HG02981 (cell line): ENCODE measurements at regions not wholly inside any gene's neighbourhood (a gene's known extent, or its start where the extent isn't known, plus 50 kb on each side); places are given as distances from the start of the nearest gene placed in this dataset.
"Not testable (repeated sequence)": the region's sequence is repeated elsewhere in the genome, so short reads cannot be mapped to it uniquely, and the experiment has no call there.

ENCODE experiments used
- ATAC-seq: cut with Tn5 transposase; IDR thresholded peaks from one replicate; pipeline ENCODE4 v1.9.1; 2021; ENCODE audit warnings: mild to moderate bottlenecking, moderate library complexity; ENCODE audit not compliant: unreplicated experiment

DNA sequence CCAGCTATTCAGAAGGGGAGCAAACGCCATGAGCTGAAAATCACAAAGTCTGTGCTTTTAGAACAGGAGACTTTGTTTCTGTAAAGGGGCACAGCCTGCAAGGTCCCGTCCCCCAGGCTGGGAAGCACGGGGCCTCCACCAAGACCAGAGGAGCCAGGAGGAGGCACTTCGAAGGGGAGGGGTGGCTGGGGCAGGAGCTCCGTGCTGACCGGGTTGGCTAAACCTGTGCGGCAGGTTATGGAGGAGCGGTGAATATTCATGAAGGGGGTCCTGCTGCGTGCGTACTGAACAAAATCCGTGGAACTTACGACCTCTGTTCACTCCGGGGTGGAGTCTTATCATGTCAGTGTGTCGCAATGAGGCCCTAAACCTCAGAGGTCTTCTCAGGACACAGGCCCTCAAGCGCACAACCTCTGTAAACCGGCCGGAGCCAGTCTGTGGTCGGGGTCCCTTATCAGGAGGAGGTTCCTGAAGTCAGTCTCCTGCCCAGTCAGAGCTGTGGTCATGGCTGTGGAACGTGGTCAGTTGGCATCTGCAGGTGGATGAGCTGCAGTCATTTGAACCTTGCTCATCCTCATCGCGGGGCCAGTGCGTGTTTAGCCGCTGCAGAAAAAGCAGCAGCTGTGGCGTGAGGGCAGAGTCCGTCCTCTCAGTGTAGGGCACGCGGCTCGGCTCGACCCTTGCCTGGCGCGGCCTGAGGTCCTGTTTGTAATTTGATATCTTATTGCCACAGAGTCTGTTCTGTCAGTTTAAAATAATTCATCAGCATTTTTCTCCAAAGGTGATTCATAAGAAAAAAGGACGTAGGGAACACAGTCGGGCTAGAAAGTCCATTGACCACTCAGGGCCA is 5507.7 kb upstream of the TPTE start:
- ATAC-seq, result not testable (repeated sequence)

DNA sequence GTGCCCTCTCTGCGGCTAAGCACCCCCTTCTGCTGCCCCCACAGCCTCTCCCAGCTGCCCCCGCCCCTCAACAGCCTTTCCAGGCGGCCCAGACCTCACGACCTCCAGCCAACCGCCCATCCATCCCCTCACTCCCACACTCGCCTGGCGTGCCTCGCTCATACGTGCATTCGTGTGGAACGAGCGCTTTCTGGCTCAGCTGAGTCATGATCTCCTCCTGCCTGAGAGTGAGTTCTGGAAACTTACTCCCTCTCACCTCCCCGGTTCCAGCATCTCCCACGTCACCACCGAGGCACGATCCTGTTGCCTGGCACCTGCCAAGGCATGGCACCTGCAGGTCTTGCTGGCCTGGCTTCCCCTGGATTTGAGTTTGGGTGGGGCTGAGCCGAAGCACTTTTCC is 5506.2 kb upstream of the TPTE start:
- ATAC-seq, result not testable (repeated sequence)

DNA sequence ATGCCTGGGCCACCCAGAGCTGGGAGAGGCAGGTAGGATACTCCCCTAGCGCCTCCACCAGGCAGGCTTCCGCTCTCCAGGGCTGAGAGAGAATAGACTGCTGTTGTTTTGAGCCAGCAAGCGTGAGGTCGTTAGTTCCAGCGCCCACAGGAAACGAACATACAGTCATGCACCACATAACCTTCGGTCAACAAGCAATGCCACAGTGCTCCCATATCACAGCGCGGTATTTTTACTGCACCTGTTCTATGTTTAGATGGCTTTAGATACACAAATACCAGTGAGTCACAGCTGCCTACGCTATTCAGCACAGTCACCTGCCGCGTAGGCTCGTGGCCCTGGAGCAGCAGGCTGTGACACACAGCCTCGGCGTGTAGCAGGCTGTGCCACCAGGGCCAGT is 5502.3 kb upstream of the TPTE start:
- peak; percentile 43 for ATAC-seq

DNA sequence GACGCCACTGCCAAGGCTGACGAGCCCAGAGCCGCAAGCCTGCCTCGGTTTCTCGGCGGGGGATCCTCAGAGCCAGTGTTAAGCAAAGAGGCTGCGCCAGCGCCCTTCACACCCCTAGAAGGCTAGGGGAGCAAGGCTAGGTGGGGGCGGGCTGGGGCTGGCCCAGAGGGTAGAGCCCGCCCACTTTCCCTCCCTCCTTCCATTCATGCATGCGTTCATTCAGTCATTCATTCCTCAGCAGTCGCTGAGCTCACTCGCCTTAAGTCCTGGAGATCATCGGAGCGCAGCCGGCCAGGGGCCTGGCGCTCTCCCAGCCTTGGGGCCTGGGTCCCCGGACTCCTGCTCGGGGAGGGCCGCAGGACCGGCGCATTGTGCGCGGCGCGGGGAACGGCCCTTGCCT is 5499.6 kb upstream of the TPTE start:
- ATAC-seq, result not testable (repeated sequence)

DNA sequence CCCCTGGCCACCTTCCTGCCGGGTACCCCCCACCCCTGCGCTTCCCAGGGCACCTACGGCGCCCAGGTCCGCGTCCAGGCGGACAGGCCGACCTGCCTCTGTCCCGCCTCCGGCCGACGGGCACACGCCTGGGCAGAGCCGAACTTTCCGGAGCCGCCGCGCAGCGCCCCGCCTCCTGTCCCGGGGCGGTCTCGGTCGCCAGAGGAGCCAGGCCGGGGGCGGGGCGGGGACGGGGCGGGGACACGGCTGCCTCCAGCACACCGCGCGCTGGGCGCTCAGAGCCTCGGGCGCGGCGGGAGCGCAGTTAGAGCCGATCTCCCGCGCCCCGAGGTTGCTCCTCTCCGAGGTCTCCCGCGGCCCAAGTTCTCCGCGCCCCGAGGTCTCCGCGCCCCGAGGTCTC is 5499.1 kb upstream of the TPTE start:
- ATAC-seq, result not testable (repeated sequence)

DNA sequence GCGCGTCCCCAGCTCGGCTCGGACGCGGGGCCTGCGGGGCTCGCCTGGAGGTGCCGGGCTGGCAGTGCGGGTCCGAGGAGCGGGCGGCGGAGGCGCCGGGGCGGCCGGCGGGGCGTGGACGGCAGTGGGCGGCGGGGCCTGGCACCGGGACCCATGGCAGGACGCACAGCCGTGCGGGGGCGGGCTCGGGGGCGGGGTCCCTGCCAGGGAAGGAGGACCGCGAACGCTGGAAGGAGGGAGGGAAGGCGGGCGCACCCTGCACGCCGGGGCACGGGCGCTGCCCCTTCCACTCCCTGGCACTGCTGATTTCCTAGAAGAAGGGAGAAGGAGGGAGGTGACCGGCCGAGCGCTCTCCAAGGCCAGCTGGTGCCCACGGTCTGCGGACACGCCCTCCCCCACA is 5498.6 kb upstream of the TPTE start:
- not testable (repeated sequence) for ATAC-seq

- ATAC-seq, result not testable (repeated sequence)
Observed at GRCh38 chr21:5035147-5035546, 5486.2 kb upstream of the TPTE start.

DNA sequence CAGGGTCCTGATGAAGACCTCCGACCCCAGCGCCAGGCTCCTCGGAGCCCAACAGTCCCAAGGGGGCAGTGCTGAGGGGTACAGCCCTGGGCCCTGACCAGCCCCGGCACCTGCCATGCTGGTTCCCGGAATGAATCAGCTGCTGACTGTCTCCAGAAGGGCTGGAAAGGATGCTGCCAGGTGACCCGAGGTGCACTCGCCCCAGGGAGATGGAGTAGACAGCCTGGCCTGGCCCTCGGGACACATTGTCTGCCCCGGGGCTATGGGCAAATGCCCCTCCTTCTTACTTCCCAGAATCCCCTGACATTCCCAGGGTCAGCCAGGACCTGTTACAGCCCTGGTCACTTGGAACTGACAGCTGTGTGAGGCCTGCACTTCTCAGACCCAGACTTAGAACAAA is 5485.8 kb upstream of the TPTE start:
- ATAC-seq, result not testable (repeated sequence)

GRCh38 chr21:5037606-5038331 is 5483.6 kb upstream of the TPTE start:
- not testable (repeated sequence) for ATAC-seq

DNA sequence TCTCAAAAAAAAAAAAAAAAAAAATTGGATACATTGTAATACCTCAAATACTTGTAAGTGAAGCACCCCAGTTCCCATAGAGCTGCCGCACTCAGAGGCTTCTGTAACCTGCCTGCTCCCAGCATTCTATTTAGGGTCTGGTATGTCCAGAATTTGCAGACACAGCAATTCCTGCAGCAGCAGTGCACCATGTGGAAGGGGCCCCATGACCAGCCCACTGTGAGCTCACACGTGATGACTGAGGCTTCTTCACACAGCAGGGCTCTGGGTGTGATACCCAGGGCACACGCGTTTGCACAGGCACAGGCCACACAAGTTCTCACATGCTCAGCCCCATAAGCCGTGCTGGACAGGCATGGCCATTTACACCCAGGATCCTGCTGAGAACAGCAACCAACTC is 5481.5 kb upstream of the TPTE start:
- not testable (repeated sequence) for ATAC-seq

- ATAC-seq, result not testable (repeated sequence)
Observed at GRCh38 chr21:5042583-5042982, 5478.8 kb upstream of the TPTE start.

GRCh38 chr21:5044812-5045211 is 5476.6 kb upstream of the TPTE start:
- not testable (repeated sequence) for ATAC-seq

- ATAC-seq, result not testable (repeated sequence)
Observed at GRCh38 chr21:5051303-5052018, 5469.9 kb upstream of the TPTE start.

DNA sequence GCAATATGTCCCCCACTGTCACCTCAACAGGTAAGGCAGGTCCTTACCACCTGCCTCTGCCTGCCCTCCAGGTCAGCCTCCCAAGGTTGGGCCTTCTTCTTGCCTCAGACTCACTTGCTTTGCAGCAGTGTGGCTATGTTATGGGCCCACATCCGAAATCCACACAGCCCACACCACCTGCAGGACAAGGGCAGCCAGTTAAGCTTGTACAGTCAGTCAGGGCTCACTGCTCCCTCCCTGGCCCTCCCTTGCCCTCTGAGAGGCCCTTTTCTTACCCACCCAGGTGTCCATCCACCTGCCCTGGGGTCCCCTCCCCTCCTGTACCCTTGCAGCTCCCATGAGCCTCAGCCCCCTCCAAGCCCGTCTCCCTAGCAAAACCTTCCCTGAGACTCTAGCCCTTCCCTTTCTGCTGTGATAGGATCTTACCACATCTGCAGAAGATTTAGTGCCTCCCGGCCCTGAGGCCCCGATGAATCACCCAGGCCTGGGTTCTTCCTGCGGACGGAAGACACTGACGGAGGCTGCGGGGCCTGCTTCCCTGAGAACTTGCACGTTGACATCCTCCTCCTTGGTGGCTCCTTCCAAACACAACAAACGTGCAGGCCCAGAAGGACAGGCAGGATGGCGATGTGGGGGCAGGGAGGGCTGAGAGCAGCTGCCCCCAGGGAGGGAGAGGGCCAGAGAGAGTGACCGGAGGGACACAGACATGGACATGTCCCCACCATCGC is 5466.2 kb upstream of the TPTE start:
- not testable (repeated sequence) for ATAC-seq

DNA sequence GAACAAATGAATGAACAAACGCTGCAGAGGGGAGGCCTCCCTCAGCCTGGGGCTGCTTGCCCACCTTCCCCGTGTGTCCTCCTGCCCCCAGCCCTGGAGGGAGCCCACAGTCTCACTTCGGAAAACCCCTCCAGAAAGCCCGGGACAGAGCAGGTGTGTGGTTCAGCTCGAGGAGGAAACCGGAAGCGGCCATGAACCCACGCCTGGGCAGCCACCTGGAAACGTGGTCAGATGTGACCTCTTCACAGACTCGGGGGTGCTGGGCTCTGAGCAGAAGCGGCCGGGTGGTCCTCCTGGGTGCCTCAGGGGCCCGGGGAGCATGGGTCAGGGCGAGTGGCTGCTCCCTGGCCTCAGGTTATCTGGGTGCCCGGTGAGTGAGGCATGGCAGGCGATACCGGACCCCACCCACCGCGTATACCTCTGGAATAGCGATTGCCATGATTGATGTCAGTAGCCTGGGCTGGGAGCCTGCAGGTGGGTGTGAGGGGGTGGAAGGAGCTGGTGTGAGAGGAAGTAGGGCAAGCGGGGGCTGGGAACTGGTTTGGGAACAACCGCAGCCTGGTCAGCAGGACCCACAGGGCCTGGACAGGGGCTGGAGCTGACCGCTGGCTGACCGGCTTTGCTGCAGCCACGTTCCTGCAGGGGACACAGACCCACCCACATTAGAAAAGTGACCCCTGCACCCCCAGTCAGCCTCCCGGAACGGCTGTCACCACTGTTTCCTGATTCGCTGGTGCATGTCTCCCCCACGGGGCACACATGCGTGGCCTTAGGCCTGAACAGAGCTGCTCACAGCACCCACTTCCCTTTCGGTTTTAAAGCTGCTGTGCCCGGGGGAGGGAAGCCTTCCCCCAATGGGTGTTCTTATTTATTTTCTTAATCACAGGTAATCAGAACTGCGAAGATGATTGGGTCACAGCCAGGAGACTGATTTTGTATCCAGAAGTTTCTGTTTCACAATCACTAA is 5465.1 kb upstream of the TPTE start:
- peak; percentile 63 for ATAC-seq

DNA sequence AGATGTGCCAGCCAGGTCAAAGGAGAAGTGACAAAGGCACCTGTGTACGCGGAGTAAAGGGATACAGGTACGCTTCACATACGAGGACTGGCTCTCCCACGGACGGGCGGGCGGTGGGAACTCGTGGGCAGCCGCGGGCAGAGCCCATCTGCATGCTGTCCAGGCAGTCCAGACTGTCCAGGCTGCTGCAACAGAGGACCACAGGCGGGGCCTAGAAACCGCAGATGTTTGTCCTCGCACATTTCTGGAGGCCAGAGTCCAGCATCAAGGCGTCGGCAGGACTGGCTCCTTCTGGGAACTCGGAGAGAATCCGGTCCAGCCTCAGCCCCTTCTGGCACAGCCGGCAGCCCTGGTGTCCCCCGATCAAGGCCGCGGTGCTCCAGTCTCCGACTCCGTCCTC is 5464.3 kb upstream of the TPTE start:
- not testable (repeated sequence) for ATAC-seq

DNA sequence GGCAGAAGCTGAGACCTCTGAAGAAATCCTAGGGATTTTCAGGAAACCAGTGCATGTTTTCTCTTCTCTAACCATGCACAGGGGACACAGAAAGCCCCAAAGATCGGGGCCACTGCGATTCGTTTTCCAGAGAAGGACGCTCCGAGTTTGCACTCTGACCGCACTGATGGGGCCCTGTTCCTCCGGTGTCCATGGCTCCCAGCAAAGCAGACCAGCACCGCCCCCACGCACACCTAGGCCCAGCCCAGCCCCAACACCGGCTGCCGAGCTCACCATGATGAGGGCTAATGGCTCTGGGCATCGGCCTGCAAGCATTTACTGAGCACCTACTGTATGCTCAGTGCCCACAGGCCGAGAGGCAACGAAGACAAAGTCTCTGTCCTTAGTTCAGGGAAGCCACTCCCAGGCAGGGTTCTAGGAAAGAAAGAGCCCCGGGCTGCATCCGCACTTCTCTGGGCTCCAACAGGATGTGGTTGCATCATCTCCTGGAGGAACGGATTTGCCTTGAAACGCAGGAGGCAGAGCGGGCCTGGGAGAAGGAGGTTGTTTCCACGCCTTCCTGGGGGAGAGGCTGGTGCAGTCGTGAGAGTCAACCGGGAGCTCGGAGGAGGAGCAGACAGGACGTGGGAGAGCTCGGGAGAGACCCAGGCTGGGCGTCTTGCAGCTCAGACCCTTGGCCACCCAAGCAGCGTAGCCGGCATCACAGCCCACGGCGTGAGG is 5460.9 kb upstream of the TPTE start:
- ATAC-seq, result not testable (repeated sequence)

DNA sequence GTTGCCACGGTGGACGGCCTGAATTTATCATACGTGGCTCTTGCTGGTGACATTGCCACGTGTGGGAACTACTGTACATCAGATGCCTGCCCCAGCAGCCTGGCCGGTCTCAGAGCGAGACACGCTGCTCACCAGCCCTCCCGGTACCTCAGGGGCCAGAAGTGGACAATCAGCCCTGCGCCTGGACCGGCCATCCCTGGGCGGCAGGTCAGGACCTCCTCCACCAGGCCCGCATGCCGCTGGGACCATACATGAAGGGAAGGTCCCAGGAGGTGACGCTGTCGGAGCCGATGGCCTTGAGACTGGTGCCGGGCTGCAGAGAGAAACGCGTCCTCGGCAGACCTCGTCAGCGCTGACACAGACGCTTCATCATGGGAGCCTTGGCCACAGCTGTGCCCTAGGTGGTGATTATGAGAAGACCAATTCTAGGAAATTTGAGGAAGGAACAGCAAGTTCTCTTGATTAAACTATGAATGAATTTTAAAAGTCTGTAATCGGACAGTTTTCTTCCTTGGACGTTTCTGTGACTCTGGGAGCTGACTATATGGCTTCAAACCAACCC is 5456.7 kb upstream of the TPTE start:
- not testable (repeated sequence) for ATAC-seq
